Umbilical cord (tissue), 1 donor: ENCODE measurements at regions not wholly inside any gene's neighbourhood (a gene's known extent, or its start where the extent isn't known, plus 50 kb on each side); places are given as distances from the start of the nearest gene placed in this dataset.

Experiments
- DNase-seq: peaks from one replicate; pipeline ENCODE4 v3.0.0-alpha.2; 2015; ENCODE audit warnings: low spot score

GRCh38 chr10:44326474-44327030, 58.3 kb downstream of the CXCL12 start:
- DNase-seq, result no peak

- DNase-seq, result peak; percentile 66
Observed at GRCh38 chr10:44325596-44326307, 59.1 kb downstream of the CXCL12 start.

- DNase-seq, result no peak
Observed at GRCh38 chr10:44325157-44325556, 59.7 kb downstream of the CXCL12 start.

- DNase-seq, result no peak
Observed at GRCh38 chr10:44323838-44324237, 61.1 kb downstream of the CXCL12 start.

- no peak for DNase-seq
Observed at GRCh38 chr10:44322137-44322536, 62.8 kb downstream of the CXCL12 start.

GRCh38 chr10:44320756-44321155, 64.1 kb downstream of the CXCL12 start:
- DNase-seq, result no peak

- no peak for DNase-seq
Observed at GRCh38 chr10:44317856-44318255, 67.0 kb downstream of the CXCL12 start.

- DNase-seq, result no peak
Observed at GRCh38 chr10:44316922-44317215, 68.0 kb downstream of the CXCL12 start.

- no peak for DNase-seq
Observed at GRCh38 chr10:44316187-44316921, 68.5 kb downstream of the CXCL12 start.

- DNase-seq, result no peak
Observed at GRCh38 chr10:44314802-44315460, 70.0 kb downstream of the CXCL12 start.

- DNase-seq, result no peak
Observed at GRCh38 chr10:44313761-44314165, 71.1 kb downstream of the CXCL12 start.

- DNase-seq, result no peak
Observed at GRCh38 chr10:44312401-44312800, 72.5 kb downstream of the CXCL12 start.

GRCh38 chr10:44311563-44312051, 73.3 kb downstream of the CXCL12 start:
- DNase-seq, result no peak

GRCh38 chr10:44310762-44311562, 73.9 kb downstream of the CXCL12 start:
- DNase-seq, result peak; percentile 73

GRCh38 chr10:44309939-44310761, 74.7 kb downstream of the CXCL12 start:
- DNase-seq, result no peak

GRCh38 chr10:44309361-44309760, 75.5 kb downstream of the CXCL12 start:
- DNase-seq, result no peak

- no peak for DNase-seq
Observed at GRCh38 chr10:44308935-44309334, 76.0 kb downstream of the CXCL12 start.

GRCh38 chr10:44307691-44308090, 77.2 kb downstream of the CXCL12 start:
- no peak for DNase-seq

GRCh38 chr10:44306762-44307161, 78.1 kb downstream of the CXCL12 start:
- DNase-seq, result no peak

- no peak for DNase-seq
Observed at GRCh38 chr10:44306147-44306710, 78.7 kb downstream of the CXCL12 start.
